GM21423 (cell line): ENCODE measurements at regions not wholly inside any gene's neighbourhood (a gene's known extent, or its start where the extent isn't known, plus 50 kb on each side); places are given as distances from the start of the nearest gene placed in this dataset.

Experiments
- ATAC-seq: cut with Tn5 transposase; IDR thresholded peaks from one replicate; pipeline ENCODE4 v1.9.1; 2021; ENCODE audit warnings: mild to moderate bottlenecking, moderate library complexity; ENCODE audit not compliant: unreplicated experiment

GRCh38 chr3:104575634-104576033 lies 791.1 kb upstream of the ALCAM start:
- no peak for ATAC-seq

- ATAC-seq: no peak
These were observed 788.2 kb upstream of the ALCAM start for GRCh38 chr3:104578558-104578957.

DNA sequence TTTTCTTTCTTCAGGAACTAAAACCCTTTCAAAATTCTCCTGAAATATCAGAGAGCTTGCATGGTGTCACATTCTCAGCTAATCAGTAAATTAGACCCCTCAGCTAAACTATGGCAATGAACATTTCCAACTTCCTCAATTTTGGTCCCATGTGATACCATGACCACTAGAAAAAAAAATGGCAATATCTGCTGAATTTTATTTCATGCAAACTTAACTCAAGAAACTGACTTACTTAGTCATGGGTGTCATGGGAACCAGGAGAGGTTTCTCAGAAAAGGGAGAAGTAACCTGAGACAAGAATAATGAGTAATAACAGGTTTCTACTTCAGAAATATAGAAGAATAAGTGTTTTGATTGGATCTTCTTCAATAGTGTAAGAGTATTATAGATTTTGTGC lies 784.6 kb upstream of the ALCAM start:
- no peak for ATAC-seq

DNA sequence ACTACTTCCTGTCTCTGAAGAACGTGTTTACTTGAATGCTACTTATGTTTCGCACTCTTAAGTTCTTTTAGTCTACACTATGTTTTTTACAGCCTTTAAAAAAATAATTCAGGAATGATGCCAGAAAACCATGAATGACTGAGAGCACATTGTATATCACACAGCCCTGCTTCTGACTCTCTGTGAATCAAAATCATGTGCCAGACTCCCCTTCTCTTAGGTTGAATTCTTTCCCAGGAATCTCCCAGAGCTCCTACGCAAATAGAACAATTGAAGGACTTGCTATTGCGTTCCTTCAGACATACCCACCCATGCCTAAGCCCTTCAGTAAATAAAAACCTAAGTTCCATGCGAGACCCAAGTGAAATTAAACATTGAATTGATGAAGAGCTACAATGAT lies 782.0 kb upstream of the ALCAM start:
- no peak for ATAC-seq

DNA sequence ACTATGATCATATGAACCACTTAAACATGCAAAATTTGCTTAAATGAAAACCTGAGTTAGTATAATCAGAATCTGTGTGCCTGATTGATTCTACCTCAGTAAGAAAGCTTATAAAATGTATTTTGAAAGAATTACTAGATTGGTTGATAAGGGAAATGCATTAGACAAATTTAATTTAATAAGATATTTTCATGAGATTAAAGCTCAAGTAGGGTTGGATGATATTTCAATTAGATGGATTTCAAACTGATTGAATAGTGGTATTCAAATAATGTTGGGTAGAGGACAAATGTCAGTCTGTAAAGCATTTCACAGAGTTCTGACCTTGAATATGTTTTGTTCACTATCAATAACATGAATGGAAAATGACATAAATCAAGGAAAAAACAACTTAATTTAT lies 780.4 kb upstream of the ALCAM start:
- no peak for ATAC-seq

DNA sequence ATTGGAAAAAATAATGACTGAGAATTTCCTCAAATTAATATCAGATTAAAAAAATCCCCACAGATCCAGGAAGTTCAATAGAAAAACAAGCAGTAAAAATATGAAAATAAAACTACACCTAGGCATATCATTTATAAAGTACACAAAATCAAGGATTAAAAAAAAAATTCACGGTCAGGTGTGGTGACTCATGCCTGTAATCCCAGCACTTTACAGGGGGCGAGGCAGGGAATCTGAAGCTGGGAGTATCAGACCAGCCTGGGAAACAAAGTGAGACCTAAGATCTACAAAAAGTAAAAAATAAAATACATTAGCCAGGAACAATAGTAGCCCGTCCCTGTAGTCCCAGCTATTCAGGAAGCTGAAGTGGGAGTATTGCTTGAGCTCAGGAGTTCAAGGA lies 778.3 kb upstream of the ALCAM start:
- no peak for ATAC-seq

- no peak for ATAC-seq
These were observed 774.9 kb upstream of the ALCAM start for GRCh38 chr3:104591776-104592175.

DNA sequence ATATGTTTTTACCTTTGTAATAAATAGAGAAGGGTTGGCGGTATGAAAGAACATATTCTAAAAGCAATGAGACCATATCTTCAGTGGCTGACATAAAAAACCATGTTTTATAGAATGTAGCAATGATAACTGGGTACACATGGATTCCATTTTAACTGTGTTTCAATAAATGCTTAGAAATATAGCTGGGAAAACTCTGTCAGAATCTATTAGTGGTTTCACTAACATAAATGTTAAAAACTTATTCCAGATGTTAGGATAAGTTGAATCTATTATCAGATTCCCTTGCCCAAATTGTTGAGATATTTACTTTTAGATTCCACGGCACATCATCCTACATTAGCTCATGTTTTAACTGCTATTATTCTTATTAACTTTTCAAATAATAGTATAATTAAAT lies 772.2 kb upstream of the ALCAM start:
- no peak for ATAC-seq

DNA sequence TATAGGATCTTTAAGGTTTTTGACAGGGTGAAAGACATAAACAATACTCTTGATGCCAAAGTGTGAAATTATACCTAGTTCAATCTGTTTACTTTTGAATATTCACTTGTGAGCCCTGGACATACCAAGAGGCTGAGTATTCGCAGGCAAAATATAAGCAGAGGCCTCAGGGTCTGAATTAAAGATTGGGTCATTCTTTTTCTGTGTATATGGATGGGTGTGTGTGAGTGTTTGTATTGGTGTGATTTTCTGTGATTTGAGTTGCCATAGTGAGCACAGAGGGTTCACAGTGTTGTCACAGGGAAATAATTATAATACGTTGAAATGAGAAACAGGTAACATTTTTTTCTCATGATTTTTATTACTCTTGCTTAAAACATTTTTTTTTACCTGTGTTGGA lies 770.7 kb upstream of the ALCAM start:
- no peak for ATAC-seq

- peak; percentile 87 for ATAC-seq
These were observed 770.2 kb upstream of the ALCAM start for GRCh38 chr3:104596551-104596950.

DNA sequence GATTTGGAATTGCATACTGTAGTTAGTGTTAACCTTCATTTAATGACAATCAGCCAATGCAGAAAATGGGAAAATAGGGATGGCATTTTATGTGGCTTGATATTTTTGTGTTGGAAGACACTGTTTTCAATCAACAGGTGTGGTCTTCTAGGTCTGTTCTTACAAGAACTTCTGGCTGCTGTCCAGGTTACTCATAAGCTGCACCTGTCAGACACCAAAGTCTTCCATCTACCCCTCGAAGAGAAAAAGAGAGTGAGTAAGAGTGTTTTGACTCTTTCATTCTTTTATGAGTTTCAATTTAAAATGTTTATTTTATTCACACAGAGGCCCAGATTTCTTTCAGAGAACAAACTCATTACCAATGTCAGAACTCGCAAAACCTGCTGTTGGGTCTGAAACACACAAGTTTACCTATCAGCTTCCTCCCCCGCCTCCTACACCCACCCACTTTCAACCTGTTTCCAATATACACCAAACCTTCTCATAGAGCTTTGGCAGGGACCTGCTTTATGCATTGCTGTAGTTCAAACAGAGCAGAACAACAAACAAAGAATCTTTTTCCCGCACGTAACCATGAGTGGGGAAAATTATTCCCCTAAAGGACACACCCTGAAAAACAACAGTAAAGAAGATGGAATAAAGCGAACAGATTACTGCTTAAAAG lies 767.7 kb upstream of the ALCAM start:
- no peak for ATAC-seq

- no peak for ATAC-seq
These were observed 762.2 kb upstream of the ALCAM start for GRCh38 chr3:104604326-104605010.

GRCh38 chr3:104606812-104607211 lies 759.9 kb upstream of the ALCAM start:
- no peak for ATAC-seq

GRCh38 chr3:104610730-104611652 lies 755.7 kb upstream of the ALCAM start:
- no peak for ATAC-seq

- no peak for ATAC-seq
These were observed 754.5 kb upstream of the ALCAM start for GRCh38 chr3:104612218-104612617.

- no peak for ATAC-seq
These were observed 752.1 kb upstream of the ALCAM start for GRCh38 chr3:104614564-104614963.

DNA sequence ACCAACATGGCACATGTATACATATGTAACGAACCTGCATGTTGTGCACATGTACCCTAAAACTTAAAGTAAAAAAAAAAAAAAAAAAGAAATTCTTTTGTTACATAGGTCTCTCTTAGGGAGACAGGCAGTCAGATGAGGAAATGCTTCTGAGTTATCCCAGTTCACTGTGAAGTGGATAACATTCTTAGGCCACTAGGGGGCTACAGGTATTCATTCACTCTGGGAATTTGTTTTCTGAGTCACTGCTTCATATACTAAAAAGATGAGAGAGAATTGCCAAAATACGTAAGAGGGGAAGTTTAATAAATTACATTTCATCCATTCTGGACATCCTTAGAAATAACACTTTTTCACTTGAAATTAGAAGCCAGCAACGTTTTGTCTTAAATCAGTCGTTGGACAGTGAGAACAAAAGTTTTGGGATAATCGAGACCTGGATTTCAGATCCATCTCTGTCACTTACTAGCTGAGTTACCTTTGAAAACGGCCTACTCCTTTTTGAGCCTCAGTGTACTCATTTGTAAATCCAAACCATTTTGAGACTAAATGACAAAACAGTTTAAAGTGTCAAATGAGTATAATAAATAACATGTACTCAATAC lies 738.4 kb upstream of the ALCAM start:
- peak; percentile 76 for ATAC-seq

GRCh38 chr3:104629038-104629437 lies 737.7 kb upstream of the ALCAM start:
- no peak for ATAC-seq

DNA sequence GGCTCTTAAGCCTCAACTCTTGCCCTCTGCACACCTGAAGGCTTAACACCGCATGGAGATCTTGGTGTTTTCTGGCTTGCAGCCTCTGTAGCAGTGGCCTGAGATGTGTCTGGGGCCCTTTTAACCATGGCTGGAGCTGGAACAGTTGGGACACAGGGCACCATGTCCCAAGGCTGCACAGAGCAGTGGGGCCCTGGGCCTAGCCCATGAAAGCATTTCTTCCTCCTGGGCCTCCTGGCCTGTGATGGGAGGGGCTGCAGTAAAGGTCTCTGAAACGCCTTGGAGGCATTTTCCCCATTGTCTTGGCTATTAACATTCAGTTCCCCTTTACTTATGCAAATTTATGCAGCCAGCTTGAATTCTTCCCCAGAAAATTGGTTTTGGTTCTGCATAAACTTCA lies 735.5 kb upstream of the ALCAM start:
- ATAC-seq: no peak

DNA sequence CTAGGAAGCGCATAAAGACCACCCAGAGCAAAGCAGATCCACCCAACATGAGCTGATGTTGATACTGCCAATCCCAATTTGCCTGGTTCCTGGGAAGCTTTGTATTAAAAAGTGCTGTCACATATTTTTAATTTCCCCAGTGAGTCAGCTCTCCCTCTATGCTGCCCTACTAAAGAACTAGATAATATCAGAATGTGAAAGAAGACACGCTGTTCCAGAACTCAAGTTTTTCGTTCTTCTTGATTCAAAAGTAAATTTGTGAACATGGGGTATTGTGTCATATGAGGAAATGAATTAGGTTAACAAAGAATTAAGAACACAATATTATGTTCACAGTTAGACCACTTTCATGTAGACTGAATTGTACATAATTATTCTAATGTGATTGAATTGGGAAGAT lies 734.2 kb upstream of the ALCAM start:
- ATAC-seq: no peak

GRCh38 chr3:104632947-104633346 lies 733.8 kb upstream of the ALCAM start:
- no peak for ATAC-seq
